Transverse colon (tissue), 4 donors: ENCODE measurements at regions not wholly inside any gene's neighbourhood (a gene's known extent, or its start where the extent isn't known, plus 50 kb on each side); places are given as distances from the start of the nearest gene placed in this dataset.

ENCODE experiments used
- DNase-seq: peaks from one replicate; pipeline ENCODE4 v3.0.0-alpha.2; 2019
- H3K27ac ChIP-seq, 4 donors: fragments of 200-600 bp; sonication (generic); 2 replicates each; pipeline ENCODE4 v1.5.1; 2016 to 2018; ENCODE audit warnings: inconsistent platforms in 4 of 4
- H3K27me3 ChIP-seq: fragments of 200-600 bp; sonication (generic); 2 replicates; pipeline ENCODE4 v1.5.1; 2017; ENCODE audit warnings: inconsistent platforms
- H3K36me3 ChIP-seq, 4 donors: fragments of 200-600 bp; sonication (generic); 2 replicates each; pipeline ENCODE4 v1.5.1; 2017 to 2019; ENCODE audit warnings: inconsistent platforms in 4 of 4
- H3K4me1 ChIP-seq, 4 donors: fragments of 200-600 bp; sonication (generic); 2 replicates each; pipeline ENCODE4 v1.5.1; 2017 to 2020; ENCODE audit warnings: inconsistent platforms in 4 of 4
- H3K4me3 ChIP-seq, 4 donors: fragments of 200-600 bp; sonication (generic); 1 replicate in 1 of 4; 2 replicates in 3 of 4; pipeline versions ENCODE4 v1.5.1 to v1.6.1; 2017 to 2019; ENCODE audit warnings: inconsistent platforms in 4 of 4
- H3K9me3 ChIP-seq, 2 donors: fragments of 200-600 bp; sonication (generic); 2 replicates each; pipeline ENCODE4 v1.5.1; 2017 to 2019; ENCODE audit warnings: inconsistent platforms in 2 of 2
- CTCF ChIP-seq, 5 experiments: fragments of 200-600 bp in 3 of 5; fragments of 450-650 bp in 2 of 5; sonication (generic) in 3 of 5; IDR thresholded peaks; 1 replicate in 2 of 5; 2 replicates in 3 of 5; pipeline ENCODE4 v1.5.1; 2016 to 2017; ENCODE audit warnings: antibody characterized with exemption in 5 of 5, inconsistent platforms in 3 of 5, mild to moderate bottlenecking in 2 of 5, moderate library complexity in 1 of 5
- EP300 ChIP-seq: sonication (generic); formaldehyde crosslinking; IDR thresholded peaks from one replicate; pipeline ENCODE4 v1.6.1; 2017; ENCODE audit warnings: antibody characterized with exemption, low read depth
- POLR2A ChIP-seq: fragments of 450-650 bp; IDR thresholded peaks from one replicate; pipeline ENCODE4 v1.6.1; 2016; ENCODE audit warnings: antibody characterized with exemption, mild to moderate bottlenecking, moderate library complexity
- POLR2AphosphoS5 ChIP-seq, 3 donors: sonication (generic); formaldehyde crosslinking; IDR thresholded peaks; one replicate each; pipeline ENCODE4 v1.6.1; 2016; ENCODE audit warnings: antibody characterized with exemption in 3 of 3
- WGBS, 2 donors: methylation state at CpG; one replicate each; pipeline ENCODE4 v1.1.5; 2018; ENCODE audit warnings: low coverage in 1 of 2; 5-methylcytosine and 5-hydroxymethylcytosine counted together
- in situ Hi-C, 4 donors: fragments of 200-750 bp; cut with MboI; loops; one replicate each; pipeline versions ENCODE4 v1.15.0 to v1.15.1; 2017; ENCODE audit warnings: low sequenced_read_pairs in 3 of 4, low pct_ligation_motif_present in 1 of 4, low pct_unique_long_range_greater_than_20kb in 1 of 4
- intact Hi-C: fragments of 100-400 bp; cut with DNase I; formaldehyde crosslinking; loops from one replicate; pipeline ENCODE4 v1.15.1; 2023; ENCODE audit warnings: low total_unique reads

GRCh38 chr18:60601249-60601648 is 228.7 kb upstream of the MC4R start:
- intact Hi-C loops = no loop called here
- no peaks in the 10 kb centered on the region for H3K4me1 ChIP-seq
- TF ChIP-seq POLR2AphosphoS5 (IDR thresholded peaks at IDR 0.05) = no peak
- TF ChIP-seq EP300 = no peak
- TF ChIP-seq POLR2A = no peak
- no peak for TF ChIP-seq CTCF (IDR thresholded peaks at IDR 0.05)
- in situ Hi-C loops = no loop called here
- WGBS, 2 donors = 61 to 75% methylated on average over 2 of the region's 2 CpGs
- H3K9me3 ChIP-seq = no peaks in the 10 kb centered on the region
- H3K36me3 ChIP-seq = no peaks in the 10 kb centered on the region
- H3K27ac ChIP-seq = no peak overlapping the region
- H3K4me3 ChIP-seq = no peak overlapping the region
- DNase-seq = no peak
- H3K27me3 ChIP-seq = no peaks in the 10 kb centered on the region

- Histone ChIP-seq H3K4me1 (no peaks in the 10 kb centered on the region), H3K27ac (no peak overlapping the region), H3K27me3 (no peaks in the 10 kb centered on the region), H3K9me3 (no peaks in the 10 kb centered on the region), H3K4me3 (no peak overlapping the region), H3K36me3 (no peaks in the 10 kb centered on the region)
- WGBS, 2 donors = 76 to 79% methylated on average over 3 to 5 of the region's 5 CpGs
- DNase-seq = no peak
- in situ Hi-C loops = no loop called here
- TF ChIP-seq POLR2A (no peak), CTCF (IDR thresholded peaks at IDR 0.05) (no peak), EP300 (no peak), POLR2AphosphoS5 (IDR thresholded peaks at IDR 0.05) (no peak)
- intact Hi-C loops = no loop called here
Observed at GRCh38 chr18:60623331-60623730, 250.8 kb upstream of the MC4R start.

DNA sequence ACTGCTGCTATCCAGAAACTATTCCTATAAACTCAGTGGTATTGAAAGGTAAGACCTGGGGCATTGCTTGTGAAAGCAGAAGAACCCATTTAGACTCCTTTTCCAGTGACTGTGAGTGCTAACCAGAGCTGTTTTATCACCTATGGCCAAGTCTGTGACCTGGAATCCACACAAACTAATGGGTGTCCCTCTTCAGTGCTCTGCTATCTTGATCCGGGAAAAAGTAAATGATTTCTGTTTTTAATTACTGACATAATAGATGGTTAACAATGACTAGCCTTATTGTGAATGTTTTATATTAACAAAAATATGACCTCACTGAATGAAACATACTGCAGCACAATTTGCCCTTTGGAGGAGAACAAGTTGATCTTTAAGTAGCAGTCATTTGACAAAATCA is 251.6 kb upstream of the MC4R start:
- Histone ChIP-seq H3K4me1 (no peaks in the 10 kb centered on the region), H3K4me3 (no peak overlapping the region), H3K27ac (no peak overlapping the region), H3K9me3 (no peaks in the 10 kb centered on the region), H3K36me3 (no peaks in the 10 kb centered on the region), H3K27me3 (no peaks in the 10 kb centered on the region)
- TF ChIP-seq POLR2AphosphoS5 (IDR thresholded peaks at IDR 0.05) (no peak), EP300 (no peak), POLR2A (no peak), CTCF (IDR thresholded peaks at IDR 0.05) (no peak)
- intact Hi-C loops (no loop called here), in situ Hi-C loops (no loop called here)
- DNase-seq = no peak
- WGBS, 2 donors = 64 to 100% methylated on average over 1 of the region's 1 CpG

- no peak overlapping the region for H3K4me3 ChIP-seq
- intact Hi-C loops (loop anchor here (5.0 kb wide), 1 partner anchor 1203 kb away; no protein-coding TSS in a partner anchor), in situ Hi-C loops (no loop called here)
- DNase-seq = no peak
- H3K9me3 ChIP-seq = no peaks in the 10 kb centered on the region
- no peaks in the 10 kb centered on the region for H3K27me3 ChIP-seq
- no peaks in the 10 kb centered on the region for H3K4me1 ChIP-seq
- no peak overlapping the region for H3K27ac ChIP-seq
- TF ChIP-seq POLR2A (no peak), POLR2AphosphoS5 (IDR thresholded peaks at IDR 0.05) (no peak), EP300 (no peak), CTCF (IDR thresholded peaks at IDR 0.05) (no peak)
- WGBS, 2 donors = 59 to 62% methylated on average over 1 of the region's 1 CpG
- no peaks in the 10 kb centered on the region for H3K36me3 ChIP-seq
Observed at GRCh38 chr18:60639836-60640235, 267.3 kb upstream of the MC4R start.
